GM21381 (cell line): ENCODE measurements at regions not wholly inside any gene's neighbourhood (a gene's known extent, or its start where the extent isn't known, plus 50 kb on each side); places are given as distances from the start of the nearest gene placed in this dataset.

Experiments
- ATAC-seq: cut with Tn5 transposase; IDR thresholded peaks from one replicate; pipeline ENCODE4 v1.9.1; 2021; ENCODE audit warnings: mild to moderate bottlenecking, moderate library complexity; ENCODE audit not compliant: unreplicated experiment

- no peak for ATAC-seq
These were observed 219.8 kb upstream of the MAP3K1 start for GRCh38 chr5:56595566-56595965.

GRCh38 chr5:56594792-56595191, 220.6 kb upstream of the MAP3K1 start:
- no peak for ATAC-seq

DNA sequence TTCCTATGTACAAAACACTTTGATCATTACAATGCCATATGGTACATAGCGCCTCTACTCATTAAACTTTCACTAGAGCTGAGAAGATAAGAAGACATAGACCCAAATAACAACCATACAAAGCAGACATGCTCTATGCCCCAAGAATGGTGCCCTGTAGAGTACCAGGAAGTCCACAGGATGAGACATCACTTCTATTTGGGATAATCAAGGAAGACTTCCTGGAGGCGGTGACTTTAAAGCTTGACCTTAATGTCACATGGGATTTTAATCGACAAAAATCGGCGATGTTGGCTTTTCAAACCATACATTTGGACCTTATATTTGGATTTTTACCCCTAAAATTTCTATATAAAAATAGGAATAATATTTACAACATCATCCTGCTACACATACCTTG, 224.3 kb upstream of the MAP3K1 start:
- no peak for ATAC-seq

DNA sequence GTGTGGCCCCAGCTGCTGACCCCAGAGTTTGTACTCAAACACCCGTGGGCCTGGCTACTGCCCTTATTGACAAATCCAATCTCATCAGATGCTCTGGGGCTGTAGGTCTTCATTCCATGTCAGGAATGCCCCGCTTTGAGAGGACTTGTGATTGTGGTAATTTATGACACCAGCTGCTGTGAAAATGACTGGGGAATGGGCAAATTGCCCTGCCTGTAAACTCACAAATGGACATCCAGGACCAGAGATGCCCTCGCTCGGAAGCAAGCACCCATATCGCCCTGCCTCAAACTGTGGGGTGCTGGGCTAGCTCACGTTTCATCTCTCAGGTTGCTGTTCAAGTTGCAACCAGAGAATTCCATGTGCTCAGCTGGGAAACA, 225.9 kb upstream of the MAP3K1 start:
- no peak for ATAC-seq

GRCh38 chr5:56588636-56589480, 226.5 kb upstream of the MAP3K1 start:
- peak; percentile 98 for ATAC-seq

DNA sequence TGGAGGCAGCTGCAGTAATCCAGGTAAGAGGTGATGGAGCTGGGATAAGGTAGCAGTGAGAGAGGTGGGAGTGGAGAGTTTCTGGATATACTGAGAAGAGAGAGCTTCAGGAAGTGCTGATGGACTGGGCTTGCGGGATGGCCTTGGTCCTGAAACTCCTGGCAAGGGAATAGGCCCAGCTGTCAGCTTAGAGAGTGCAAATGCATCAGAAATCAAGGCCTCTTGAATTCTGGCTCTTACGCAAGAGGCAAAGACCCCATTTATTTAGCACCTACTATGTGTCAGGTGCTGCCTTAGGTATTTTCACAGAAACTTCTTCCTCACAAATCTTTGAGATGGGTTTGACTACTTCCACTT, 227.2 kb upstream of the MAP3K1 start:
- no peak for ATAC-seq

GRCh38 chr5:56587381-56588130, 227.8 kb upstream of the MAP3K1 start:
- no peak for ATAC-seq

DNA sequence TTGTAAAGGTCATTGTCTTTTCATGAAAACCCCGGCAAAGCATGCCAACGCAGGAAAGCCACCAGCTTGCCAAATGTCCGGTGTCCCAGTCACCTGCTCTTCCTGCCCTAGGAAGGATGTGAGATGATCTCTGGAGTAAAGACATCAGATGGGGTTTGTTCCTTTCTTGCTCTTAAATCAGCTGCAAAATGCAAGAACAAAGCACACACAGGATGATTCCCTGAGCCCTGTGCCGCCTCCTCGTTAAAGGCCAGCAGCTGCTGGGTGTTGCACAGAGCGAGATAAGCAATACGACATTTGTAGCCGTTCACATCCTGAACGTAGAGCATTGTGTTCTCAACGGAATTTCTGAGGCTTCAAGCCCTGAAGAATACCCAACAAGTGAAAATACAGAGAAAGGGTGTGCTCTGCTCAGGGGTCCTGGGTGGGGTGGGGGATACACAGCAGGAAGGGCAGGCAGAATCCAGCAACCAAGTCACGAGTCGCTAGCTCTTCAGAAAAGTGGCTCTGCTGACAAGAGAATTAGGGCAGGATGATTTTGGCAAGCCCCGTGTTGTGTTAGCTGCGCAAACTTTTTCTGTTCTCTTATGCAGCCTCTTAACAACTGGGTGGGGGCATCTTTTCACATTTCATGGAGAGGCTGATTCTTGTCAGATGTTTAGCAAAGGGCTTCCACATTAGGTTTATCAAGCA, 229.2 kb upstream of the MAP3K1 start:
- ATAC-seq: no peak

- no peak for ATAC-seq
These were observed 229.9 kb upstream of the MAP3K1 start for GRCh38 chr5:56585461-56585860.

- ATAC-seq: no peak
These were observed 233.9 kb upstream of the MAP3K1 start for GRCh38 chr5:56581426-56581825.

GRCh38 chr5:56580864-56581263, 234.5 kb upstream of the MAP3K1 start:
- ATAC-seq: no peak

GRCh38 chr5:56575821-56576220, 239.5 kb upstream of the MAP3K1 start:
- ATAC-seq: no peak

- ATAC-seq: no peak
These were observed 240.6 kb upstream of the MAP3K1 start for GRCh38 chr5:56574778-56575177.

DNA sequence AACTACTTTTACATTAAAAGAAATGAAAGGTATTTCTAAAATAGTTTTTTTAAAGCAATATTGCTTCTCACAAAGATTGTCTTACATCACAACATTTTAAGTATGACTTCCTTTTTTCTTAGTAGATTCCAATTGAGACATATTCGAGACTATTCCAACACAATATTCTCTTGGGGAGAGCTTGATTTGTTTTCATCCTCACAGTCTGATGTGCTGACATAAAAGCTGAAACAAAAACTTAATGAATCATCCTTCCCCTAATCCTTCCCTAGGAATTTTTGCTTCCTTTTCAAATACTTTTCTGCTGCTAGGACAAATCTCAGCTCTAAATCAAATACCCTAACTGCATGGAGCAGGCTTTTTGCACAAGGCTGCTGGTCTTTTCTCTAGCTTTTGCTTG, 245.8 kb upstream of the MAP3K1 start:
- ATAC-seq: no peak

- ATAC-seq: no peak
These were observed 246.3 kb upstream of the MAP3K1 start for GRCh38 chr5:56569076-56569475.

GRCh38 chr5:56567278-56567677, 248.1 kb upstream of the MAP3K1 start:
- ATAC-seq: no peak

DNA sequence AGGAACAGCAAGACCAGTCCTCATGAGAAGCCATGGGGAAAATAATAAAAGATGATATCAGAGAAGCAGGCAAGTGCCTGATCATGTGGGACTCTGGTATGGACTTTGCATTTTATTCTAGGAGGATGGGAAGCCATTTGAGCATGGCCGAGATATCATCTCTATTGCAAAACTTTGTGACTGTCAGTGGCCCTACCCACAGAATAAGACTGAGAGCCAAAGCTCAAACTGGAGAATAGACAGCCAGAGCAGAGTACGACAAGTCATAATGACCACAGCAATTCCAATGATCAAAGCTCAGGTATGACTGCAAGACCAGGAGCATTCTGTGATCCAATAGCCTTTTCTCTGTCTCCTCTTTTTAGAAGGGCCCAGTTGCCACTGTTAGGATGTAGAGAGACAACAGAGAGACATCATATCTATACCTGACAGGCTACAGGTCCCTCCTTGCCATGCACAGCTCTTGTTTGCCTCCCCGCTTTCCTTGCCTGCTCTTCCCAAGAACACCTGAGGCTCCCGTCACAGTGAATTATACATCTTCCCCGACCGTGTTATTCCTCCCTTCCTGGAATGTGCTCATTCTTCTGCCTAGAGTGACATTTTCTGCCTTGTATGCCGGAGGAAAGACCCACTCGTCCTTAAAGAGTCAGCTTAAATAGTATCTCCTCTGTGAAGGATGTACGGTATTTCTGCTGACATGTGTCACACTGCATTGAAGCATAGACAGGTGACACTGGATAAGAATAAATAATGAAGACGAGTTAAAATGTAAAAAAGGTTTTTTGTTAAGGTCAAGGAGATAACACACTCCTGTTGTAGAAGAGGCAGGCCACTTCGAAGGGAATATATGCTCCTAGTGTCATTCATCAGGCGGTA, 248.7 kb upstream of the MAP3K1 start:
- no peak for ATAC-seq

GRCh38 chr5:56565644-56566043, 249.7 kb upstream of the MAP3K1 start:
- ATAC-seq: peak; percentile 75

GRCh38 chr5:56565283-56565615, 250.1 kb upstream of the MAP3K1 start:
- no peak for ATAC-seq

DNA sequence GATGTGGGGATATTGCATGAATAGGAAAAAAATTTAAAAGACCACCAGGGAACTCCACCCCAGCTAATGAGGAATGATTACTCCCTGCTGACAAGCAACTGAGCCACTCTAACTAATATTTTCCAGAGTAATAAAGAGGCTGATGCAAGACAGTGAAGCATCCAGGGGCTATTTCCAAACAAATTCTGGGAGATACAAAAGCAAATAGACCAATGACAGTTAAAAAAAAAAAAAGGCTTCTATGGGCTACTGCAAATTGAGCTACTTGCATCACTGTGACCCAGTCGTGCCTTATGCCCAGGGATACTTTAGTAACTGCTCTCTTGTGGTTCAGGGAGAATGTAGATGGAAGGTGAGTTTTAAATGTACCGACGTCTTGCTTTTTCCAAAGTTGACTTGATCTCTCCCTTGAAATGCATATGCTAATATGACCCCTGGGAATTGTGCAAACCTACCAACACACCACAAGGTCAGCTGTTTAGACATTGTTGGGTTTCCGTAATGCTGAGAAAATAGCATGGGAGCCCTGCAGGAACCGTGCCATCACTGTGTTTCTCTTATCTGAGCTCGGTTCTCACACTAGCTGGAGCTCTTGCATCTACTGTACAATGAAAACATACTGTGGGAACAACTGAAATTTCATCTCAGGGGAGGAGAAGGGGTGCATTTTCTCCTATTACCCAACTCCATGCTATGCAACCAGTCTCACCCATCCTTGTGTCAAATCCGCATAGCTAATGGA, 250.6 kb upstream of the MAP3K1 start:
- ATAC-seq: no peak
